OCI-LY3 (cell line): ENCODE measurements at regions not wholly inside any gene's neighbourhood (a gene's known extent, or its start where the extent isn't known, plus 50 kb on each side); places are given as distances from the start of the nearest gene placed in this dataset.

ENCODE experiments used
- H2AFZ ChIP-seq: fragments of 200-600, 300-600 bp; shearing (Covaris generic); 2 replicates; pipeline ENCODE4 v1.6.0; 2014; ENCODE audit warnings: antibody characterized with exemption, low read depth, low read length
- H3K27ac ChIP-seq: fragments of 200-600, 300-600 bp; sonication (generic); 2 replicates; pipeline ENCODE4 v1.5.1; 2014; ENCODE audit warnings: mild to moderate bottlenecking, low read length, moderate library complexity, mixed read lengths
- H3K27me3 ChIP-seq: fragments of 200-600, 300-600 bp; sonication (generic); 2 replicates; pipeline ENCODE4 v1.6.1; 2014; ENCODE audit warnings: low read depth, low read length, mixed read lengths
- H3K36me3 ChIP-seq: fragments of 200-600, 300-600 bp; sonication (generic); replicated peaks from 2 replicates; pipeline ENCODE3; 2014; ENCODE audit warnings: low read depth, low read length, mixed read lengths
- H3K4me1 ChIP-seq: fragments of 300-600, 200-600 bp; sonication (generic); 2 replicates; pipeline ENCODE4 v1.6.1; 2014; ENCODE audit warnings: low read length, mixed read lengths
- H3K4me2 ChIP-seq: fragments of 200-600, 300-600 bp; sonication (generic); 2 replicates; pipeline ENCODE4 v1.6.1; 2014; ENCODE audit warnings: low read length, mixed read lengths
- H3K4me3 ChIP-seq: fragments of 300-600, 200-600 bp; sonication (generic); 2 replicates; pipeline ENCODE4 v1.5.1; 2014; ENCODE audit warnings: antibody characterized with exemption, mild to moderate bottlenecking, low read length, moderate library complexity
- H3K79me2 ChIP-seq: fragments of 300-600, 200-600 bp; shearing (Covaris generic); 2 replicates; pipeline ENCODE4 v1.6.1; 2014; ENCODE audit warnings: mild to moderate bottlenecking, low read length, mixed read lengths
- H3K9ac ChIP-seq: fragments of 300-600, 200-600 bp; shearing (Covaris generic); 2 replicates; pipeline ENCODE4 v1.6.0; 2014; ENCODE audit warnings: mild to moderate bottlenecking, low read length, moderate library complexity
- H3K9me3 ChIP-seq: fragments of 200-600, 300-600 bp; shearing (Covaris generic); 2 replicates; pipeline ENCODE4 v1.6.1; 2014; ENCODE audit warnings: low read length, mixed read lengths; ENCODE audit not compliant: insufficient read depth
- H4K20me1 ChIP-seq: fragments of 200-600, 300-600 bp; sonication (generic); 2 replicates; pipeline ENCODE4 v1.6.1; 2016; ENCODE audit warnings: low read length, mixed read lengths; ENCODE audit not compliant: insufficient read depth
- EZH2phosphoT487 ChIP-seq: fragments of 200-600 bp; shearing (Covaris generic); IDR thresholded peaks from 2 replicates; pipeline ENCODE4 v1.6.1; 2018; ENCODE audit warnings: antibody characterized with exemption, mixed run types, low read depth
- TF ChIP-seq, protein P1 (sequence below): fragments of 200-600, 300-600 bp; sonication (generic); IDR thresholded peaks from 2 replicates; pipeline ENCODE4 v1.5.1; 2014; ENCODE audit warnings: antibody characterized with exemption, low read length, low read depth

GRCh38 chr3:194058189-194058571, 77.8 kb upstream of the HES1 start:
- H3K4me3 ChIP-seq = peak overlapping the region; percentile 71
- no peaks in the 10 kb centered on the region for H3K79me2 ChIP-seq
- H2AFZ ChIP-seq = peak overlapping the region; percentile 71; the same call in 1 of the 2 replicates
- TF ChIP-seq, protein P1, sequence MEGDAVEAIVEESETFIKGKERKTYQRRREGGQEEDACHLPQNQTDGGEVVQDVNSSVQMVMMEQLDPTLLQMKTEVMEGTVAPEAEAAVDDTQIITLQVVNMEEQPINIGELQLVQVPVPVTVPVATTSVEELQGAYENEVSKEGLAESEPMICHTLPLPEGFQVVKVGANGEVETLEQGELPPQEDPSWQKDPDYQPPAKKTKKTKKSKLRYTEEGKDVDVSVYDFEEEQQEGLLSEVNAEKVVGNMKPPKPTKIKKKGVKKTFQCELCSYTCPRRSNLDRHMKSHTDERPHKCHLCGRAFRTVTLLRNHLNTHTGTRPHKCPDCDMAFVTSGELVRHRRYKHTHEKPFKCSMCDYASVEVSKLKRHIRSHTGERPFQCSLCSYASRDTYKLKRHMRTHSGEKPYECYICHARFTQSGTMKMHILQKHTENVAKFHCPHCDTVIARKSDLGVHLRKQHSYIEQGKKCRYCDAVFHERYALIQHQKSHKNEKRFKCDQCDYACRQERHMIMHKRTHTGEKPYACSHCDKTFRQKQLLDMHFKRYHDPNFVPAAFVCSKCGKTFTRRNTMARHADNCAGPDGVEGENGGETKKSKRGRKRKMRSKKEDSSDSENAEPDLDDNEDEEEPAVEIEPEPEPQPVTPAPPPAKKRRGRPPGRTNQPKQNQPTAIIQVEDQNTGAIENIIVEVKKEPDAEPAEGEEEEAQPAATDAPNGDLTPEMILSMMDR = no peak
- no peak for TF ChIP-seq EZH2phosphoT487
- no peaks in the 10 kb centered on the region for H3K27me3 ChIP-seq
- H3K27ac ChIP-seq = no peak overlapping the region
- no peaks in the 10 kb centered on the region for H4K20me1 ChIP-seq
- H3K9ac ChIP-seq = peak overlapping the region; percentile 45
- H3K9me3 ChIP-seq = no peaks in the 10 kb centered on the region
- peaks cover 23% of the 10 kb centered on the region for H3K4me1 ChIP-seq
- H3K36me3 ChIP-seq = no peaks in the 10 kb centered on the region
- H3K4me2 ChIP-seq = peak overlapping the region; percentile 83

GRCh38 chr3:194058753-194059152, 77.2 kb upstream of the HES1 start:
- peak overlapping the region; percentile 58; the same call in 1 of the 2 replicates for H2AFZ ChIP-seq
- H3K27me3 ChIP-seq = no peaks in the 10 kb centered on the region
- peaks cover 24% of the 10 kb centered on the region for H3K4me1 ChIP-seq
- peak overlapping the region; percentile 24 for H3K9ac ChIP-seq
- H3K36me3 ChIP-seq = no peaks in the 10 kb centered on the region
- no peak overlapping the region for H3K27ac ChIP-seq
- no peak for TF ChIP-seq EZH2phosphoT487
- TF ChIP-seq, protein P1 = no peak
- peak overlapping the region; percentile 83 for H3K4me2 ChIP-seq
- H3K79me2 ChIP-seq = no peaks in the 10 kb centered on the region
- no peaks in the 10 kb centered on the region for H4K20me1 ChIP-seq
- H3K4me3 ChIP-seq = peak overlapping the region; percentile 71
- no peaks in the 10 kb centered on the region for H3K9me3 ChIP-seq

GRCh38 chr3:194061421-194062030, 74.4 kb upstream of the HES1 start:
- Histone ChIP-seq H3K9me3 (no peaks in the 10 kb centered on the region), H3K27me3 (0 out of 2 replicates have a peak, but pooled peaks cover 10% of the 10 kb centered on the region)
- TF ChIP-seq EZH2phosphoT487 = no peak
- TF ChIP-seq, protein P1 = no peak

GRCh38 chr3:194062830-194063229, 73.1 kb upstream of the HES1 start:
- H2AFZ ChIP-seq = no peak overlapping the region
- no peaks in the 10 kb centered on the region for H3K9me3 ChIP-seq
- H4K20me1 ChIP-seq = no peaks in the 10 kb centered on the region
- no peak overlapping the region for H3K27ac ChIP-seq
- no peak overlapping the region for H3K4me3 ChIP-seq
- H3K27me3 ChIP-seq = peaks cover 17% of the 10 kb centered on the region; the same call in 1 of the 2 replicates
- no peak overlapping the region for H3K4me2 ChIP-seq
- H3K36me3 ChIP-seq = no peaks in the 10 kb centered on the region
- H3K79me2 ChIP-seq = no peaks in the 10 kb centered on the region
- H3K9ac ChIP-seq = no peak overlapping the region
- no peak for TF ChIP-seq EZH2phosphoT487
- TF ChIP-seq, protein P1 = no peak
- peaks cover 25% of the 10 kb centered on the region for H3K4me1 ChIP-seq

More at GRCh38 chr3:194061421-194062030, 74.4 kb upstream of the HES1 start:
- Histone ChIP-seq H3K4me3 (no peak overlapping the region), H3K4me1 (peaks cover 27% of the 10 kb centered on the region), H3K27ac (no peak overlapping the region), H3K79me2 (no peaks in the 10 kb centered on the region), H3K9ac (no peak overlapping the region), H3K4me2 (no peak overlapping the region), H4K20me1 (no peaks in the 10 kb centered on the region), H2AFZ (no peak overlapping the region), H3K36me3 (no peaks in the 10 kb centered on the region)
